ENCODE measurements at regions not wholly inside any gene's neighbourhood (a gene's known extent, or its start where the extent isn't known, plus 50 kb on each side); places are given as distances from the start of the nearest gene placed in this dataset.

GRCh38 chr7:159201722-159202330 is 57.2 kb upstream of the VIPR2 start:
- intact Hi-C loops (cut with DNase I): no loop called here
- DNase-seq (ENCODE audit: low spot score): no peak
- Histone ChIP-seq H3K27ac (no peak overlapping the region), H3K36me3 (no peaks in the 10 kb centered on the region), H3K4me3 (no peak overlapping the region), H3K4me1 (replicated peaks) (no peaks in the 10 kb centered on the region), H3K27me3 (replicated peaks; ENCODE audit: insufficient read depth) (no peaks in the 10 kb centered on the region), H3K9me3 (no peaks in the 10 kb centered on the region)
- TF ChIP-seq POLR2AphosphoS5 (IDR thresholded peaks at IDR 0.05): no peak
- TF ChIP-seq POLR2A (IDR thresholded peaks at IDR 0.05): no peak
- no peak for TF ChIP-seq CTCF (IDR thresholded peaks at IDR 0.05)
- 93% methylated on average over 16 of the region's 16 CpGs for WGBS

GRCh38 chr7:159200421-159200820 is 55.8 kb upstream of the VIPR2 start:
- DNase-seq (ENCODE audit: low spot score): no peak
- H3K27ac ChIP-seq: no peak overlapping the region
- H3K27me3 ChIP-seq (replicated peaks; ENCODE audit: insufficient read depth): no peaks in the 10 kb centered on the region
- H3K36me3 ChIP-seq: no peaks in the 10 kb centered on the region
- no peak overlapping the region for H3K4me3 ChIP-seq
- TF ChIP-seq CTCF (IDR thresholded peaks at IDR 0.05) (no peak), POLR2A (IDR thresholded peaks at IDR 0.05) (no peak), POLR2AphosphoS5 (IDR thresholded peaks at IDR 0.05) (no peak)
- H3K9me3 ChIP-seq: no peaks in the 10 kb centered on the region
- H3K4me1 ChIP-seq (replicated peaks): no peaks in the 10 kb centered on the region
- intact Hi-C loops (cut with DNase I): no loop called here
- 88% methylated on average over 14 of the region's 14 CpGs for WGBS

- H3K4me3 ChIP-seq: no peak overlapping the region
- no peak for DNase-seq (ENCODE audit: low spot score)
- intact Hi-C loops (cut with DNase I): no loop called here
- 92% methylated on average over 15 of the region's 15 CpGs for WGBS
- TF ChIP-seq CTCF (IDR thresholded peaks at IDR 0.05) (no peak), POLR2A (IDR thresholded peaks at IDR 0.05) (no peak), POLR2AphosphoS5 (IDR thresholded peaks at IDR 0.05) (no peak)
- H3K27me3 ChIP-seq (replicated peaks; ENCODE audit: insufficient read depth): no peaks in the 10 kb centered on the region
- H3K9me3 ChIP-seq: no peaks in the 10 kb centered on the region
- H3K4me1 ChIP-seq (replicated peaks): no peaks in the 10 kb centered on the region
- no peak overlapping the region for H3K27ac ChIP-seq
- H3K36me3 ChIP-seq: no peaks in the 10 kb centered on the region
These were observed 53.5 kb upstream of the VIPR2 start for GRCh38 chr7:159198016-159198724.

- intact Hi-C loops (cut with DNase I): no loop called here
- no peak for TF ChIP-seq CTCF (IDR thresholded peaks at IDR 0.05)
- no peak for TF ChIP-seq POLR2A (IDR thresholded peaks at IDR 0.05)
- no peak for TF ChIP-seq POLR2AphosphoS5 (IDR thresholded peaks at IDR 0.05)
- H3K9me3 ChIP-seq: no peaks in the 10 kb centered on the region
- H3K4me1 ChIP-seq (replicated peaks): no peaks in the 10 kb centered on the region
- no peaks in the 10 kb centered on the region for H3K36me3 ChIP-seq
- no peaks in the 10 kb centered on the region for H3K27me3 ChIP-seq (replicated peaks; ENCODE audit: insufficient read depth)
- H3K4me3 ChIP-seq: no peak overlapping the region
- H3K27ac ChIP-seq: no peak overlapping the region
- WGBS: 72% methylated on average over 20 of the region's 20 CpGs
- no peak for DNase-seq (ENCODE audit: low spot score)
These were observed 52.7 kb upstream of the VIPR2 start for GRCh38 chr7:159197066-159197975.
